Endothelial cell of hepatic sinusoid (primary cell): ENCODE measurements at regions not wholly inside any gene's neighbourhood (a gene's known extent, or its start where the extent isn't known, plus 50 kb on each side); places are given as distances from the start of the nearest gene placed in this dataset.
"Not testable (repeated sequence)": the region's sequence is repeated elsewhere in the genome, so short reads cannot be mapped to it uniquely, and the experiment has no call there.

Source experiments
- in situ Hi-C: cut with HindIII; loops from 2 replicates; pipeline ENCODE4 v1.10.0; 2017; ENCODE audit warnings: low sequenced_read_pairs

DNA sequence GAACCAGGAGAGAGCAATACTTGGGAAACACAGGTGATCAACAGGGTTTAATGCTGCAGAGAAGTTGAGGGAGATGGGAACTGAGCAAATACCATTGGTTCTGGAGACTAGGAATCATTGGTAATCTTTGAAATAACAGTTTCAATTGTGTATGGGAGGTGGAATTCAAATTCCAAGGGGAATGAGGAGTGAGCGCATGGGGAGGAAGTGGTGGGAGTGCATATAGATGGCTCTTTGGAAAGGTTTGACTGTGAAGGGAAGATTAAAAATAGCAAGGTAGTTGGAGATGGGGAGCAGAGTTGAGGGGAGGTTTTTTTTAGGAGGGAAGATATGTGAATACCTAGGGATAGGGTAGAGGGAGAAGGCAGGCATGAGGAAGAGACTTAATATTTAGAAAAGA is 51.1 kb upstream of the ROPN1 start:
- in situ Hi-C loops: loop anchor here (5.0 kb wide), 1 partner anchor 34 kb away; no protein-coding TSS in a partner anchor

DNA sequence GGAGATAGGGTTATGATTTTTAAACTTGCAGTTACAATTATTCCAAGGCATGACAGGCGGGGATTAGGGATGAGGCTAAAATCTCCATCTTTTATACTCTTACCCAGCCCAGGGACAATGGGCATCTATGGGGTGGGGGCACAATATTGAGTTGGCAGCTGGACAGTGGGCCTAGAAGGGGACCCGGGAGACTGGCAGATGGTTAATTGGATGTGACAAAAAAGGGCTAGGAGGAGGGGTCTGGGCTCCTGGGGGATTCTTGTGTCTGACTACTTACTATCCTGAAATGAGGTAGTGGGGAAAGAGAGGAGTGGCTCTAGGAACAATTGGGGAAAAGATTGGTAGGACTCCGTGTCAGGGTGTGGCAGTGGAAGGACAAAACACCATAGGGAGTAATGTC is 53.0 kb upstream of the ROPN1 start:
- in situ Hi-C loops: loop anchor here (5.0 kb wide), 1 partner anchor 32 kb away; no protein-coding TSS in a partner anchor

DNA sequence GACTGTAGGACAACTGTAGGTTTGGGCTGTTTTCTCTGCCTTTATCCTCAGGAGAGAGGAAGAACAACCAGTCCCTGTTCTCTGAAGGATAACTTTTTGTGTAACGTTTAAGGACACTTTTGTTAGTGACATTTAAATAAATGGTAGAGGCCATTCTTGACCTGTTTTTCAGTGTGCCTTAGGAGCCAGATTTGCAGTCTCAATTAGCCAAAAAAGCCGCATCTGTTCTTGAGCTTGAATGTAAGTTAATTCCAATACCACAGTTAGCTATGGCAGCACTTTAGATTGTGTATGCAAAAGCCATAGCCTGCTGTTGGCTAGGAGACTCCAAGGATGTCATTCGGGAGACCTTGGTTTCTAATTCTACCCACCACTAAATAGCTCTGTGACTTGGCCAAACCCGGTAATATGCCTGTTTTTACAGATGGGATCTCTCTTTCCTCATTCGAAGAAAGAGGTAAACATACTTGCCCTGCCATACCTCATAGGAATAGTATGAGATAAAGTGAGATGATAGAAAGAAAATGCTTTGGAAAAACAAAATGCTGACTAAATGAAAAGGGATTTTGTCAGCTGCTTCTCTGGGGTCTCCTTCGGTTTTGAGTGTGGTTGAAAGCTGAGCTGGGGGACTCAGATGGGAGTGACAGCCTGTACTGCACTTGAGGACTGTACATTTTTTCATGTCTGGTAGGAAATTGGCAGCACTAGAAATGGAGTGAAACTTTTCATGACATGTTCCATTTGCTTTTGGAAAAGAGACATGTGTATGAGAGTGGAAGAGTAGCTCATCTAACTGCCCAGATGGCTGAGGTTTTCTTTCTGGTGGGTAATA is 57.3 kb upstream of the ROPN1 start:
- in situ Hi-C loops: no loop called here

DNA sequence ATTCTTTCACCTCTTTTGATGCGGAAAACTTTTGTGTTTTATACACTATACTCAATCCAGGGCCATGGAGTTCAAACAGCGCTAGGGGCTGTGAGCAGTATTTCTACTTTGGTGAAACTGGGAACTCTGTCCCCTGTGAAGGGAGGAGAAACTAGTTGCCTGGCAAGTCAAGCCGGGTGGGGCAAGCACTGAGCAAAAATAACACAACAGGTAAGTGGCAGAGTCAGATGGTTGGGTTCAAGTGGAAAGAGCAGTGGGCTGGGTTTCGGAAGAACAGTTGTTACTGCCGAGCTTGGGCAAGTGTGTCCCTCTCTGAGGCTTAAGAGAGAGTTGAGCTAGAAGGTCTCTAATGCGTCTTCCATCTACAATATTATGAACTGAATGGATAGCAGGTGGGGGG is 59.7 kb upstream of the ROPN1 start:
- in situ Hi-C loops: no loop called here

DNA sequence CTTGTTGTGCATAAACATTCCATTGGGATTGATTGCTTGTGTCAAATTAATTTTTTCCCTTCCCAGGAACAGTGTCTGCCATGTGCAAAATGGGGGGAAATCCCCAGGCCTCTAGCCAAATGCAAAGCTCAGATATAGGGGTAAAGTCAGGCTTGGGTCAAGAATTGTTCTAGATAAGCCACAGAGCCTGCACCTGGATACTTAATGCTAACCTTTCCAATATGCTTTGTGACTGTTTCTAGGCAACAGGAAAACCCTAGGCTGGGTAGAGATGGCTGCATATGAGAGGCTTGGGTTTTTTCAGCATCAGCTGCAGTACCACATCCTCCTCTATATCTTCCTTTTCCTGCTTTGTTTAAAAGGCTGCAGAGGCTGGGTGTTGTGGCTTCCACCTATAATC is 61.9 kb upstream of the ROPN1 start:
- in situ Hi-C loops: no loop called here

DNA sequence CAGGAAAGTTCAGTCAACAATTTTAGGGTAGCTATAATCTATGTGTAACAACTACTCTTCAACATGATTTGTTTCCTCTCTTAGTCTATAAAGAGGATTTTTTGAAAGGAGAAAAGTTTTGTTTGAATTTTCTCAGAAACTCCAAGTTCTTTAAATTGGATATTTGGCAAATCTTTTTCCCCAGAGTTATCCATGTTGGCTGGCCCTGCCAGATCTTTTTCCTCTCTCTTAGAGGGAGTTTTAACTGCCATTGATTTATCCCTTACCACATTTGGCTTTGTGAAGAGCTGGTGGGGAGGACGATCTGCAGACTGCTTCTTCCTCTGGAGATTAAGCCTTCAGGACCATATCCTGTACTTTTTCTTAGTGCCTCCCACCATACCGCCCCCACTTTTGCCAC is 64.9 kb upstream of the ROPN1 start:
- in situ Hi-C loops: loop anchor here (5.0 kb wide), 1 partner anchor 65 kb away; the partner anchor contains the start of gene ROPN1

DNA sequence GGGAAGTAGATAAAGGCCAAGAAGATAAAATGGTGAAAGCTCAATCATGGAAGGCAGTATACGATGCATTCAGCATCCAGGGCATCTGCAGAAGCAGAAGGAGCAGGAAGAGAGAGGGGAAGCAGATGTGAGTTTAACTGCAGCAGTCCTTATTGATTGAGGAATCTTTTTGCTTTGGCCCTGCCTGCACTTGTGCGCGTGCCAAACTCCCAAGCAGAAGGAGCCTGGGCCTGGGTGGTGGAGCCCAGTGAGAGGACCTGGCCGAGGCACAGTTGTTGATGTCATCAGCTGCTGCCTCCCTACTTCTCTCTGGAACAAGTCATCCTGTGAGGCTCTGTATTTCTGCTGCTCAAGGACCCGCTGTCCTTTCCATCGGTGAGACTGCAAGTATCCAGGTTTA is 65.5 kb upstream of the ROPN1 start:
- in situ Hi-C loops: loop anchor here (5.0 kb wide), 1 partner anchor 65 kb away; the partner anchor contains the start of gene ROPN1

DNA sequence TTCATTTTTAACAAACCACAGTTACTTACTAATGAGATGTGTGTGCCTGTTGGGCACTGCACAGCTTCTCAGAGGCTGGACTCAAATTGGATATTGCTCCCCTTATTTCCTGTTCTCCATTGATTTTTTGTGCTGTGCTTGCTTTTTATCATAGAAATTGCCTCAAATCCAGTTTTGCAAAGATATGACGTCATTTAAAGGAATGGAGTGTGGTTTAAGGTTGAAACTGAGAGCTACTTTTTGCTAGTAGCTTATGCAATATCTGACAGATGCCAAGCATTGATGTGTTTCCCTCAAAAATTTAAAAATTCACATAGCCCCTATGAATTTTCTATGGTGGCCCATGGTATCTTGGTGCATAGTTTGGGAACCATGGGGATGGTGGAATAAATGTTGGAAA is 67.7 kb upstream of the ROPN1 start:
- in situ Hi-C loops: loop anchor here (5.0 kb wide), 1 partner anchor 67 kb away; the partner anchor contains the start of gene ROPN1

DNA sequence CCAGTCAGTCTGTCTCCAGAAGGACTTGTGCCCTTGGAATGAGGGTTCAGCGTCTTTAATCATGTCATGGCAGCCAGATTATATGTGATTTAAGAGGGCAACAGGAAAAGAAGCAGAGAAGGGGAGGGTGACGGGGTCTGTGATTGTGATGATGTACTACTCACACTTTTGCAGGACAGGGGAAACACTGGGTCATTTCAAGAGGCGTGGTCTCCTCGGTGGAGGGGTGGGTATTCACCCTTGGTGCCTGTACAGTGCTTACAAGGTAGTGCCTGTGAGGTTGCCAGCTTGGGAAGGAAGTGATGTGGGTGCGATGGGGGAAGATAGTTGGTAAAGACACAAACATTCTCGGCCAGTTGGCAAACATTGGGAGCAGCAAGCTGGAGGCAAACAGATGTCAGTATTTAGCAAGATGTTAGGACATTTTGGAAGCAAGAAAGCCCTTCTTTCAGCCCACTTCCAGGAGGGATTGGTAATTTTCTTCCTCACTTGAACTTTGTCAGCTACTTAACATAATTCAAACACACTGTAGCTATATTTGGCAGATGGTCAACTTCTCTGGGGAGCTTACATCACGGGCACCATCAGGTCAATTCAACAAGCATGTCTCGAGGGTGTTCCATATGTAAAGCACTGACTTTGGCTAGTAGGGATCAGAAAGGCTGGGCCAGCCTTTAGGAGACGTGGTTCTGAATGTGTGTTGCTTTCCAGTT is 71.4 kb upstream of the ROPN1 start:
- in situ Hi-C loops: no loop called here

DNA sequence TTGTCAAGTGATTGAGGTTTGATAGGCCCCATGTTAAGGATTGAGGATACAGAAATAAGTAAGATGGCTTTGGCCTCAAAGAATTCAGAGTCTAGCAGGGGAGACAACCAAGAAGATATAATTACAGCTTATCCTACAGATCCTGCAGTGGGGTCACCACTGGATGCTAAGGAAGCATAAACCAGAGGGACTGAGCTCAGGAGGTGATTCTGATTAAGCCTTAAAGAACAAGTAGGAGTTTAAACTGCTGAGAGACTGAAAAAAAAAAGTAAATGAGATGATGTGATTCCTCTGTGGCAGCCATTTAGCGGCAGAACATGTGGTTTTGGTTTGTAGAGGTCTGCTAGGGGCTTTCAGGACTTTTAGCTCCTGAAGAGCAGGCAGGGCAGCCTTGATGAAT is 72.1 kb upstream of the ROPN1 start:
- in situ Hi-C loops: no loop called here

DNA sequence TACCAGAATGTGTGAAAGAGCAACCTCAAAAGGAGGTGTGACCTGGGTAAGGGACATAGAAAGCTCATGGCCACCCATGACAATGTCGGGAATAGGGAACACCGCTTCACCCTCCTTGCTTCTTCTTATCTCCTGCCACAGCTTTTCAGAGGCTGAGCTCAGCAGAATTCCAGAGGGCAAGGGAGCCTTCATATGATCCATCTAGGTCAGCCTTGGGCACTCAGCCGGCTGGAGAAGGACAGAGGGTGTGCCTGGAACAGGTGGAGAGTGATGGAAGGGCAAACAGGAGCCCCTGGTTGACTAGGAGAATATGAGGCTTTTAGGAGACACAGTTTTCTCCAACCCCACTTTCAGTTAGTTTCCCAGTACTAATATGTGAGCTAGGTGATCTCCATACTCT is 74.6 kb upstream of the ROPN1 start:
- in situ Hi-C loops: not testable (repeated sequence)

DNA sequence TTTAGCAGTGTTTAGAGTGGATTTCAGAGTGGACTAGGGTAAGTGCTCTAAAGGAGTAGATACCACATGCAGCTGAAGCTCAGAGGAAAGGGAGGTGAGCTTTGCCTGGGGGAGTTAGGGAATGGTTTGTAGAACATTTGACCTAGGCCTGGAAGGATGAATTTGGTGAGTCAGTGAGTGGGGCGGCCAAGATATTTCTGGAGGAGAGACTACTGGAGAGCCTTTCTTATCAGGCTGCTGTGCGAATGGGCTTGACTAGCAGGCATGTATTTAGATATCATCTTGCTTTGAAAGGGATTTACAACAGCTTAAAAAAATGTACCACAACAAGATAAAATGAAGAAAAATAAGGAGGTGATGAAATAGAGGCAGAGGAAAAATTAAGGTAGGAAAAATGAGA is 77.8 kb upstream of the ROPN1 start:
- in situ Hi-C loops: not testable (repeated sequence)

DNA sequence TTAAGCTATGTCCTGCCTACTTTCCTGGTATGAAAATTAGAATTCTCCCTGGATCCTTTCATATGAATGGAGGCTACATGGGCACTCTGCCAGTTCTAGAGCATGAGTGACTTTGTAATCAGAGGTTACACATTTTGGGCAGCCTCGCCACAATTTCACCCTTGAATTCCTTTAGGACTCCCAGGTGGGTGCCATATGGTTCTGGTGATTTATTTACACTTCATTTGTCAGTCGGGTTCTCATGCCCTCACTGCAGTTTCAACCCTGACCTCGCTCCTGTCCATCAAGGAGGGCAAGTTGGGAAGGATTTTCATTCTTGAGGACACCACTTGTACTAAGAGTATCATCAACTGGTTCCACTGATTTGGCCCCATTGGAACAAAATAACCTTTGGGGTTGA is 83.2 kb upstream of the ROPN1 start:
- in situ Hi-C loops: loop anchor here (5.0 kb wide), 1 partner anchor 33 kb away; no protein-coding TSS in a partner anchor

DNA sequence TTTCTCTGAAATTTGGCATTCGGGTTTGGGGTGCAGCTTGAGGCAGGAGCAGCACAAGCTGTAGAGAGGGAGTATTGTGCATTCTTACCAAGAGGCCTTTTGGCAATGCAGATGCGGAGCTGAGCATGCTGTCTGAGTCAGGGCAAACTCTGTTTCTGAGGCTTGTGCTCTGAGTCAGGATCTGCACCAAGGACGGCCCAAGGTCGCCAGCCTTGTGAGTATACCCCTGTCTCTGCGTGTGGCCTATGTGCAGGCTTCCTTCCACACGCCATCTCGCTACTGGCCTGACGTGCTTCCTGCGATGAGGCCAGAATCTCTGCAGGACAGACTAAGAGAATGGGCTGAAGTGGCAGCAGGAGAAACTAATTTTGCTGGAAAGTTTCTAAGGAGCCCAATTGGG is 83.8 kb upstream of the ROPN1 start:
- in situ Hi-C loops: loop anchor here (5.0 kb wide), 1 partner anchor 33 kb away; no protein-coding TSS in a partner anchor

DNA sequence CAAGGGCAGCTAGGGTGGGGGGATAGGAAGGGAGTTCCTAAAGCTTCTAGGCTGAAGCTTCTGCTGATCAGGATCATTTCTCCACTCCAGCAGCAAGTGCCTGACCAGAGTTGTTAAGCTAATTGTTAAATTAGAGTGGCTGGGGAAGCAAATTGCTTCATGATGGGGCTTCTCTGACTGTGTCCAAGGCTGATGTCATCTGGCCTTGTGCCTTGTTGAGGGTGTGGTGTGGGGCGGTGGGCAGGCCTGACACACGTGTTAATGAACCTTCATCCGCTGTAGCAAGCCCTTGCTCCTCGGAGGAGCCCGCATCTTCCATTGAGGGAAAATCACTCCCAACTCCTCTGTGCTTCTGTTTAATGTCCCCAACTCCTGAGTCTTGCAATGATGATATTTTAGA is 84.3 kb upstream of the ROPN1 start:
- in situ Hi-C loops: loop anchor here (5.0 kb wide), 1 partner anchor 34 kb away; no protein-coding TSS in a partner anchor

DNA sequence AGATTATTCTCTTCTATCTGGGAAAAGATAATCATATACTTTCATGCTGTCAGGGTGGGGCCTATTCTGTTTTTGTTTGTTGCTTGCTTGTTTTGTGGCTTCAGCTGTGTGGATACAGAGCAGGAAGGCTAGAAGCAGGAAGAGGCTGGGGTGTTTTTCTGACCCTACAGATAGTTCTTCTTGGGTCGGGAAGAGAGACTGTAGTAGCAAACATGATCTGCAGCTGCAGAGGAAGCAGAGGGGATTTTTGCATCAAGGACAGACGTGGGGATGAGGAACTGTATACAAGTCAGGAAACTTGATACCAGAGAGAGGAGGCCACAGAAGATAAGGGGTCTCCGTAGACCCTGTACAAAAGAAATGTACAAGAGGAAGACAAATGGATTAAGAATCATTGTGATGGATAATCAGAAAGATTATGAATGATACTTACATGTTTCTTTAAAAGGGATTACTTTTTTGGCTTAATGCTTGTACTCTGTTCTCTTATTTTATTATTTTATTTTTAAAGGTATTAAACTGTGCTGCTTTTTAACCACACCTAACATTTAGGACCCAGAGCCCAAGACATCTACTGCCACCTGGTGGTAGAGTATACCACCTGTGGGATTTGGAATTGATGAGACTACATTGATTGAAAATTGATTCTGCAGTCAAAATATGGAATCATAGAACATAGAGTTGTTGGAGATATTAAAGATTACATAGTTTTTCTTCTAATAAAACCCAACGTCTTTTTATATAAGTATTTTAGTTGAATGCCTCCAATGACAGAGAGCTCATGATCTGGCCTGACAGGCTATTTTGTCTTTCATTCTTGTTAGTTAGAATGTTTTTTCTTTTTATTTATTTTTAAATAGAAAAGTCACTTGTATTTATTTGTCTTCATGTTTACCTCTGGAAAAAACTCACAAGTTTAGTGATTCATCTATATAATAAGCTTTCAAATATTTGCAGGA is 87.3 kb upstream of the ROPN1 start:
- in situ Hi-C loops: loop anchor here (5.0 kb wide), 1 partner anchor 37 kb away; no protein-coding TSS in a partner anchor

DNA sequence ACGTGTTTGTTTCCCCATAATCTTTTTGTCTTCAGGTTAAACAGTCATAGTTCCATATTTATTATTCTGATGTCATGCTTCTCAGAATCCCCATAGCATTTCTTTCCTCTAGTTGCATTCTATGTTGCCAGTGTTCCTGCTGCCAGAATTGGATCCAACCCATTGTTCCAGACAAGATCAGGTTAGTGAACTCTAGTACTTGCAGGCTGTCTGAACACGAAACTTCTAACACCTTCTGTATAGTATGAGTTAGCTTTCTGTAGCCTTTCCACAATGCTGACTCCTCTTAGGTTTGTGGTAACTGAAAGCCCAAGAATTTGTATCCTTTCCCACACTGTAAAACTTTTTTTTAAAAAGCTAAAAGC is 88.0 kb upstream of the ROPN1 start:
- in situ Hi-C loops: loop anchor here (5.0 kb wide), 1 partner anchor 38 kb away; no protein-coding TSS in a partner anchor

DNA sequence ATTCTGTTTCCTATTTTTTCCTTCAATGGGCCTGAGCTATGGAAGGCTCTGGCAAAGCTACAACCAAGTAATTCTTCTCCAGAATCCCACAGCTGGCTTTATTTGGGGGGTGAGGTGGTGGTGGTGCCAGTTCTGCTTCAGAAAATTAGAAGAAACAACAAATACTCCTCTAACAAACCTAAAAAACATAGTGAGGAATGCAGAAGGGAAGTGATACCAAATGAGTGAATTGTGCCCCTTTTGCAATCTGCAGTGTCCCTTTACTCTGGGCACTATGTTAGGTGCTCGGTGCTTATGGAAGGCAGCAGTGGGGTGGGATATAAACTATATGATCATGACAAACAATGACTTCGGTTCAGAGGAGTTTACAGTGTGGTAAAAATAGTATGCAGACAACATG is 90.4 kb upstream of the ROPN1 start:
- in situ Hi-C loops: no loop called here

DNA sequence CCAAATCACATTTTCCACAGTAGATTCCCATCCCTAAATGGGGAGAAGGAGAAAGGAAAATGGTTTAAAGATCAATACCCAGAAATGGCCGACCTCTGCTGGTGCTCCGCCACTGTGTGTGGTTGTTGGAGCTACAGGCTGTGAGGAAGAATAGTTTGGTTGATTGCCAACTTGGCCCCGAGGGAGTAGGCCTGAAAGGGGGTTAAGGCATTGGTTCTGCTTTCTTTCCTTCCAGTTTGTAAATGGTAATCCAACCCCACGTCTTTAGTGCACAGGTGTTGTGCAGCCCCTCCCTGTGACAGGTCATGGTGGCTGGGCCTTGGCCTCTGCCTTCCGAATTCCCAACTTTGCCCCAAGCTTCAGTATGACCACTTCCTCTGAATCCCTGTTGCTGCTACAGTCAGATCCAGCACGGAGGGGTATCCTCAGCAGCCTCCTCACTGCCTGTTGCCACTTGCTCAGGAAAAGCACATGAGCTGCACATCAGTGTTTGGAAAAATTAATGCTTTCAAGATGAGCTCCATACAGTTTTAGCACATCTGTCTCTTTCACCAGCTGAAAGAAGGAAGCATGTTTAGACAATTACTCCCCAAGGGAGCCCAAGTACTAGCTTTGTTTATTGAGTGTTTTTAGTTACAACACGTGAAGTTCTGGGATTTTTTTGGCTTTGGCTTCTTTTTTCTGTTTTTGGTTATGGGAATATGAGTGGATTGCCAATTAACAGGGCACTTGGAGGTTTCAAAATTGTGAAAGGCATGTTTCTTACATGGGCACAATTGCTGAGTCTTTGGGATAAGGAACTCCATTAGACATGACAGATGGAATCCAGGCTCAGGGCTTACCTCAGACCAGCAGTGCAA is 92.3 kb upstream of the ROPN1 start:
- in situ Hi-C loops: no loop called here

DNA sequence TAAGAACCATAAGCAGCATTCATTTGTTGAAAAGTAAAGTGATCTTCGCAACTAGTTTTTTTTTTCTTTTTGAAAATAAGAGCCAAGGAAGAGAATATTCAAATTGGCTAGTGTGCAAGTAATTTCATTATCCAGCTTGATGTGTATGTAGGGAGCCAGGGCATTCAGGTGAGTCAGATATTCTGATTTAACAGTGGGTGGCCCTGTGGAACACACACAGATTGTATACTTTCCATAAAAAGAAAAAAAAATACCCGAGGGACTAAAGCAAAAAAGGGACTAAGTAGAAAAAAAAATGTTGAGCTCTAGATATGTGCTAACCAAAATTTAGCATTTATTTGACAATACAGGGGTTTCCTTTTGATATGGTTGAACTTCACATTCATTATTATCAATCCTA is 96.9 kb upstream of the ROPN1 start:
- in situ Hi-C loops: no loop called here
